ENCODE measurements at regions not wholly inside any gene's neighbourhood (a gene's known extent, or its start where the extent isn't known, plus 50 kb on each side); places are given as distances from the start of the nearest gene placed in this dataset.

GRCh38 chr6:43843097-43843645 lies 73.2 kb downstream of the VEGFA start:
- no peak for TF ChIP-seq CTCF (IDR thresholded peaks at IDR 0.05)
- Histone ChIP-seq H3K27ac (no peak overlapping the region), H3K4me3 (no peak overlapping the region)
- DNase-seq (ENCODE audit: low spot score): no peak

GRCh38 chr6:43842231-43842794 lies 72.3 kb downstream of the VEGFA start:
- DNase-seq (ENCODE audit: low spot score): no peak
- Histone ChIP-seq H3K4me3 (no peak overlapping the region), H3K27ac (no peak overlapping the region)
- no peak for TF ChIP-seq CTCF (IDR thresholded peaks at IDR 0.05)

- no peak for DNase-seq (ENCODE audit: low spot score)
- no peak overlapping the region for H3K4me3 ChIP-seq
- no peak for TF ChIP-seq CTCF (IDR thresholded peaks at IDR 0.05)
- H3K27ac ChIP-seq: no peak overlapping the region
Measured at GRCh38 chr6:43840490-43841218, 70.6 kb downstream of the VEGFA start.

GRCh38 chr6:43838276-43839036 lies 68.4 kb downstream of the VEGFA start:
- DNase-seq (ENCODE audit: low spot score): no peak
- no peak for TF ChIP-seq CTCF (IDR thresholded peaks at IDR 0.05)
- H3K4me3 ChIP-seq: no peak overlapping the region
- peak overlapping the region in 1 of 2 donors; percentile 50 for H3K27ac ChIP-seq

GRCh38 chr6:43837507-43837906 lies 67.5 kb downstream of the VEGFA start:
- no peak overlapping the region for H3K4me3 ChIP-seq
- TF ChIP-seq CTCF (IDR thresholded peaks at IDR 0.05): no peak

GRCh38 chr6:43836507-43837240 lies 66.7 kb downstream of the VEGFA start:
- TF ChIP-seq CTCF (IDR thresholded peaks at IDR 0.05): no peak
- Histone ChIP-seq H3K27ac (no peak overlapping the region), H3K4me3 (no peak overlapping the region)
- no peak for DNase-seq (ENCODE audit: low spot score)

More at GRCh38 chr6:43837507-43837906, 67.5 kb downstream of the VEGFA start:
- no peak for DNase-seq (ENCODE audit: low spot score)
- H3K27ac ChIP-seq: no peak overlapping the region

Data from coronary artery (tissue), 2 donors.